GM23338 (cell line): ENCODE measurements at regions not wholly inside any gene's neighbourhood (a gene's known extent, or its start where the extent isn't known, plus 50 kb on each side); places are given as distances from the start of the nearest gene placed in this dataset.

ENCODE experiments used
- CREB1 ChIP-seq: fragments of 250-450 bp; sonication (Bioruptor Pico); IDR thresholded peaks from 2 replicates; pipeline ENCODE4 v1.5.0; 2020; ENCODE audit warnings: low read depth, mild to moderate bottlenecking, moderate library complexity
- EZH2 ChIP-seq: fragments of 200-600 bp; sonication (generic); IDR thresholded peaks from one replicate; pipeline ENCODE4 v1.8.0; 2017; ENCODE audit warnings: antibody characterized with exemption, mild to moderate bottlenecking, low read depth; ENCODE audit not compliant: unreplicated experiment
- EZH2phosphoT487 ChIP-seq: fragments of 200-600 bp; sonication (generic); IDR thresholded peaks from one replicate; pipeline ENCODE4 v1.8.1; 2018; ENCODE audit warnings: antibody characterized with exemption; ENCODE audit not compliant: unreplicated experiment
- JUNB ChIP-seq: IDR thresholded peaks from one replicate; pipeline ENCODE4 v1.6.1; 2016; ENCODE audit warnings: antibody characterized with exemption; ENCODE audit not compliant: unreplicated experiment
- POLR2AphosphoS5 ChIP-seq: IDR thresholded peaks from 2 replicates; pipeline ENCODE4 v1.6.1; 2016; ENCODE audit warnings: antibody characterized with exemption, low read depth
- STAT1 ChIP-seq: IDR thresholded peaks from one replicate; pipeline ENCODE4 v1.6.1; 2016; ENCODE audit warnings: antibody characterized with exemption; ENCODE audit not compliant: unreplicated experiment
- ZNF114 ChIP-seq: fragments of 250-450 bp; sonication (Bioruptor Pico); IDR thresholded peaks from 2 replicates; pipeline ENCODE4 v1.5.0; 2020; ENCODE audit warnings: mild to moderate bottlenecking, moderate library complexity
- TF ChIP-seq, protein P1 (sequence below), 2 experiments: fragments of 200-600 bp in 1 of 2; sonication (generic) in 1 of 2; conservative IDR thresholded peaks; 2 replicates each; pipeline versions ENCODE4 v1.5.1 to v1.6.1; 2016 to 2017; ENCODE audit warnings: antibody characterized with exemption in 2 of 2, low read depth in 2 of 2, mild to moderate bottlenecking in 2 of 2, moderate library complexity in 1 of 2
- TF ChIP-seq, protein P2 (sequence below): IDR thresholded peaks from one replicate; pipeline ENCODE4 v1.6.1; 2018; ENCODE audit warnings: antibody characterized with exemption; ENCODE audit not compliant: unreplicated experiment
- TF ChIP-seq, protein P3 (sequence below): IDR thresholded peaks from 2 replicates; pipeline ENCODE4 v1.6.1; 2016; ENCODE audit warnings: antibody characterized with exemption
- TF ChIP-seq, protein P4 (sequence below): fragments of 250-450 bp; sonication (Bioruptor Pico); IDR thresholded peaks from 2 replicates; pipeline ENCODE4 v1.5.0; 2020; ENCODE audit warnings: mild to moderate bottlenecking, moderate library complexity

DNA sequence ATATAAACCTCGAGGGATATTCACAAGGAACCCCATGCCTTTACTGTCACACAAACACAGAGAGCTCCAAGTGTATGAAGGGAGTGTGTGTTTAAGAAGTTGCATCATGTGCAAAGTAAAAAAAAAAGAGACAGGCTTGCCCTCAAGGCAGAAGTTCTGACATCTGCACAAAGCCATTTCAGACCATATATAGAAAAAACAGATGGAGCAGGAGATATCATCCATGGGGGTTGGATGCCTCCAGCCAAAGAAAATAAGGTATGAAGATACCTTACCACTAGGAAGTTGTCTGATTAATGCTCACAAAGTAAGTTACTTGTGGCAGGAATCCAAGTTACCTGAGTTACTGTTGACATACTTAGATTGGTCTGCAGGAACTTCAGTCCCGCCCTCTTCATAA lies 476.2 kb downstream of the KDM5D start:
- TF ChIP-seq, protein P1, sequence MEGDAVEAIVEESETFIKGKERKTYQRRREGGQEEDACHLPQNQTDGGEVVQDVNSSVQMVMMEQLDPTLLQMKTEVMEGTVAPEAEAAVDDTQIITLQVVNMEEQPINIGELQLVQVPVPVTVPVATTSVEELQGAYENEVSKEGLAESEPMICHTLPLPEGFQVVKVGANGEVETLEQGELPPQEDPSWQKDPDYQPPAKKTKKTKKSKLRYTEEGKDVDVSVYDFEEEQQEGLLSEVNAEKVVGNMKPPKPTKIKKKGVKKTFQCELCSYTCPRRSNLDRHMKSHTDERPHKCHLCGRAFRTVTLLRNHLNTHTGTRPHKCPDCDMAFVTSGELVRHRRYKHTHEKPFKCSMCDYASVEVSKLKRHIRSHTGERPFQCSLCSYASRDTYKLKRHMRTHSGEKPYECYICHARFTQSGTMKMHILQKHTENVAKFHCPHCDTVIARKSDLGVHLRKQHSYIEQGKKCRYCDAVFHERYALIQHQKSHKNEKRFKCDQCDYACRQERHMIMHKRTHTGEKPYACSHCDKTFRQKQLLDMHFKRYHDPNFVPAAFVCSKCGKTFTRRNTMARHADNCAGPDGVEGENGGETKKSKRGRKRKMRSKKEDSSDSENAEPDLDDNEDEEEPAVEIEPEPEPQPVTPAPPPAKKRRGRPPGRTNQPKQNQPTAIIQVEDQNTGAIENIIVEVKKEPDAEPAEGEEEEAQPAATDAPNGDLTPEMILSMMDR (conservative IDR thresholded peaks at IDR 0.05; ENCODE audit: low read depth in 2 of 2) = no peak
- TF ChIP-seq, protein P2, sequence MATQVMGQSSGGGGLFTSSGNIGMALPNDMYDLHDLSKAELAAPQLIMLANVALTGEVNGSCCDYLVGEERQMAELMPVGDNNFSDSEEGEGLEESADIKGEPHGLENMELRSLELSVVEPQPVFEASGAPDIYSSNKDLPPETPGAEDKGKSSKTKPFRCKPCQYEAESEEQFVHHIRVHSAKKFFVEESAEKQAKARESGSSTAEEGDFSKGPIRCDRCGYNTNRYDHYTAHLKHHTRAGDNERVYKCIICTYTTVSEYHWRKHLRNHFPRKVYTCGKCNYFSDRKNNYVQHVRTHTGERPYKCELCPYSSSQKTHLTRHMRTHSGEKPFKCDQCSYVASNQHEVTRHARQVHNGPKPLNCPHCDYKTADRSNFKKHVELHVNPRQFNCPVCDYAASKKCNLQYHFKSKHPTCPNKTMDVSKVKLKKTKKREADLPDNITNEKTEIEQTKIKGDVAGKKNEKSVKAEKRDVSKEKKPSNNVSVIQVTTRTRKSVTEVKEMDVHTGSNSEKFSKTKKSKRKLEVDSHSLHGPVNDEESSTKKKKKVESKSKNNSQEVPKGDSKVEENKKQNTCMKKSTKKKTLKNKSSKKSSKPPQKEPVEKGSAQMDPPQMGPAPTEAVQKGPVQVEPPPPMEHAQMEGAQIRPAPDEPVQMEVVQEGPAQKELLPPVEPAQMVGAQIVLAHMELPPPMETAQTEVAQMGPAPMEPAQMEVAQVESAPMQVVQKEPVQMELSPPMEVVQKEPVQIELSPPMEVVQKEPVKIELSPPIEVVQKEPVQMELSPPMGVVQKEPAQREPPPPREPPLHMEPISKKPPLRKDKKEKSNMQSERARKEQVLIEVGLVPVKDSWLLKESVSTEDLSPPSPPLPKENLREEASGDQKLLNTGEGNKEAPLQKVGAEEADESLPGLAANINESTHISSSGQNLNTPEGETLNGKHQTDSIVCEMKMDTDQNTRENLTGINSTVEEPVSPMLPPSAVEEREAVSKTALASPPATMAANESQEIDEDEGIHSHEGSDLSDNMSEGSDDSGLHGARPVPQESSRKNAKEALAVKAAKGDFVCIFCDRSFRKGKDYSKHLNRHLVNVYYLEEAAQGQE = no peak
- TF ChIP-seq POLR2AphosphoS5 (no peak), EZH2 (no peak), CREB1 (CRISPR knock-in tag) (no peak), EZH2phosphoT487 (no peak), JUNB (no peak), STAT1 (no peak), ZNF114 (CRISPR knock-in tag) (no peak)
- TF ChIP-seq, protein P3, sequence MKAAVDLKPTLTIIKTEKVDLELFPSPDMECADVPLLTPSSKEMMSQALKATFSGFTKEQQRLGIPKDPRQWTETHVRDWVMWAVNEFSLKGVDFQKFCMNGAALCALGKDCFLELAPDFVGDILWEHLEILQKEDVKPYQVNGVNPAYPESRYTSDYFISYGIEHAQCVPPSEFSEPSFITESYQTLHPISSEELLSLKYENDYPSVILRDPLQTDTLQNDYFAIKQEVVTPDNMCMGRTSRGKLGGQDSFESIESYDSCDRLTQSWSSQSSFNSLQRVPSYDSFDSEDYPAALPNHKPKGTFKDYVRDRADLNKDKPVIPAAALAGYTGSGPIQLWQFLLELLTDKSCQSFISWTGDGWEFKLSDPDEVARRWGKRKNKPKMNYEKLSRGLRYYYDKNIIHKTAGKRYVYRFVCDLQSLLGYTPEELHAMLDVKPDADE = no peak
- TF ChIP-seq, protein P4, sequence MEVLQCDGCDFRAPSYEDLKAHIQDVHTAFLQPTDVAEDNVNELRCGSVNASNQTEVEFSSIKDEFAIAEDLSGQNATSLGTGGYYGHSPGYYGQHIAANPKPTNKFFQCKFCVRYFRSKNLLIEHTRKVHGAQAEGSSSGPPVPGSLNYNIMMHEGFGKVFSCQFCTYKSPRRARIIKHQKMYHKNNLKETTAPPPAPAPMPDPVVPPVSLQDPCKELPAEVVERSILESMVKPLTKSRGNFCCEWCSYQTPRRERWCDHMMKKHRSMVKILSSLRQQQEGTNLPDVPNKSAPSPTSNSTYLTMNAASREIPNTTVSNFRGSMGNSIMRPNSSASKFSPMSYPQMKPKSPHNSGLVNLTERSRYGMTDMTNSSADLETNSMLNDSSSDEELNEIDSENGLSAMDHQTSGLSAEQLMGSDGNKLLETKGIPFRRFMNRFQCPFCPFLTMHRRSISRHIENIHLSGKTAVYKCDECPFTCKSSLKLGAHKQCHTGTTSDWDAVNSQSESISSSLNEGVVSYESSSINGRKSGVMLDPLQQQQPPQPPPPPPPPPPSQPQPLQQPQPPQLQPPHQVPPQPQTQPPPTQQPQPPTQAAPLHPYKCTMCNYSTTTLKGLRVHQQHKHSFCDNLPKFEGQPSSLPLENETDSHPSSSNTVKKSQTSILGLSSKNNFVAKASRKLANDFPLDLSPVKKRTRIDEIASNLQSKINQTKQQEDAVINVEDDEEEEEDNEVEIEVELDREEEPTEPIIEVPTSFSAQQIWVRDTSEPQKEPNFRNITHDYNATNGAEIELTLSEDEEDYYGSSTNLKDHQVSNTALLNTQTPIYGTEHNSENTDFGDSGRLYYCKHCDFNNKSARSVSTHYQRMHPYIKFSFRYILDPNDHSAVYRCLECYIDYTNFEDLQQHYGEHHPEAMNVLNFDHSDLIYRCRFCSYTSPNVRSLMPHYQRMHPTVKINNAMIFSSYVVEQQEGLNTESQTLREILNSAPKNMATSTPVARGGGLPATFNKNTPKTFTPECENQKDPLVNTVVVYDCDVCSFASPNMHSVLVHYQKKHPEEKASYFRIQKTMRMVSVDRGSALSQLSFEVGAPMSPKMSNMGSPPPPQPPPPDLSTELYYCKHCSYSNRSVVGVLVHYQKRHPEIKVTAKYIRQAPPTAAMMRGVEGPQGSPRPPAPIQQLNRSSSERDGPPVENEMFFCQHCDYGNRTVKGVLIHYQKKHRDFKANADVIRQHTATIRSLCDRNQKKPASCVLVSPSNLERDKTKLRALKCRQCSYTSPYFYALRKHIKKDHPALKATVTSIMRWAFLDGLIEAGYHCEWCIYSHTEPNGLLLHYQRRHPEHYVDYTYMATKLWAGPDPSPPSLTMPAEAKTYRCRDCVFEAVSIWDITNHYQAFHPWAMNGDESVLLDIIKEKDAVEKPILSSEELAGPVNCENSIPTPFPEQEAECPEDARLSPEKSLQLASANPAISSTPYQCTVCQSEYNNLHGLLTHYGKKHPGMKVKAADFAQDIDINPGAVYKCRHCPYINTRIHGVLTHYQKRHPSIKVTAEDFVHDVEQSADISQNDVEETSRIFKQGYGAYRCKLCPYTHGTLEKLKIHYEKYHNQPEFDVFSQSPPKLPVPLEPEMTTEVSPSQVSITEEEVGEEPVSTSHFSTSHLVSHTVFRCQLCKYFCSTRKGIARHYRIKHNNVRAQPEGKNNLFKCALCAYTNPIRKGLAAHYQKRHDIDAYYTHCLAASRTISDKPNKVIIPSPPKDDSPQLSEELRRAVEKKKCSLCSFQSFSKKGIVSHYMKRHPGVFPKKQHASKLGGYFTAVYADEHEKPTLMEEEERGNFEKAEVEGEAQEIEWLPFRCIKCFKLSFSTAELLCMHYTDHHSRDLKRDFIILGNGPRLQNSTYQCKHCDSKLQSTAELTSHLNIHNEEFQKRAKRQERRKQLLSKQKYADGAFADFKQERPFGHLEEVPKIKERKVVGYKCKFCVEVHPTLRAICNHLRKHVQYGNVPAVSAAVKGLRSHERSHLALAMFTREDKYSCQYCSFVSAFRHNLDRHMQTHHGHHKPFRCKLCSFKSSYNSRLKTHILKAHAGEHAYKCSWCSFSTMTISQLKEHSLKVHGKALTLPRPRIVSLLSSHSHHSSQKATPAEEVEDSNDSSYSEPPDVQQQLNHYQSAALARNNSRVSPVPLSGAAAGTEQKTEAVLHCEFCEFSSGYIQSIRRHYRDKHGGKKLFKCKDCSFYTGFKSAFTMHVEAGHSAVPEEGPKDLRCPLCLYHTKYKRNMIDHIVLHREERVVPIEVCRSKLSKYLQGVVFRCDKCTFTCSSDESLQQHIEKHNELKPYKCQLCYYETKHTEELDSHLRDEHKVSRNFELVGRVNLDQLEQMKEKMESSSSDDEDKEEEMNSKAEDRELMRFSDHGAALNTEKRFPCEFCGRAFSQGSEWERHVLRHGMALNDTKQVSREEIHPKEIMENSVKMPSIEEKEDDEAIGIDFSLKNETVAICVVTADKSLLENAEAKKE (CRISPR knock-in tag) = no peak
